ENCODE measurements at regions not wholly inside any gene's neighbourhood (a gene's known extent, or its start where the extent isn't known, plus 50 kb on each side); places are given as distances from the start of the nearest gene placed in this dataset.

- no peaks in the 10 kb centered on the region for H3K4me1 ChIP-seq (ENCODE audit: control insufficient read depth in 2 of 2, insufficient read depth in 2 of 2, low read length in 2 of 2)
- no peak overlapping the region for H3K4me2 ChIP-seq (replicated peaks; ENCODE audit: low read depth, low read length, poor library complexity, severe bottlenecking)
- no peaks in the 10 kb centered on the region for H3K27me3 ChIP-seq (replicated peaks in 1 of 4; ENCODE audit: control extremely low read depth in 1 of 4, control insufficient read depth in 3 of 4, insufficient read depth in 4 of 4, low read length in 3 of 4)
- Mint-ChIP-seq H3K27me3 (no peaks in the 10 kb centered on the region), H3K9me3 (ENCODE audit: insufficient read depth) (no peaks in the 10 kb centered on the region), H3K4me3 (no peak overlapping the region), H3K27ac (no peak overlapping the region), H3K4me1 (no peaks in the 10 kb centered on the region)
- peaks cover 0 to 5% (median 0%) of the 10 kb centered on the region in 3 donors for H3K9me3 ChIP-seq (ENCODE audit: control extremely low read depth in 1 of 3, control insufficient read depth in 2 of 3, insufficient read depth in 1 of 3, low read length in 2 of 3)
- H3K79me2 ChIP-seq (ENCODE audit: control insufficient read depth, insufficient read depth, low read length), result no peaks in the 10 kb centered on the region
- no peak for ATAC-seq (ENCODE audit: low read depth)
- no peak overlapping the region for H3K4me3 ChIP-seq (ENCODE audit: control extremely low read depth in 1 of 5, extremely low read depth in 1 of 5, insufficient read depth in 1 of 5, low read depth in 2 of 5, low read length in 4 of 5)
- no peak overlapping the region for H3K9ac ChIP-seq (ENCODE audit: low read length)
- 98% methylated on average over 5 of the region's 6 CpGs for WGBS (ENCODE audit: insufficient coverage)
- no peaks in the 10 kb centered on the region for H3K36me3 ChIP-seq (replicated peaks in 1 of 2; ENCODE audit: control extremely low read depth in 1 of 2, control insufficient read depth in 1 of 2, extremely low read depth in 1 of 2, insufficient read depth in 2 of 2, low read length in 1 of 2)
- CTCF ChIA-PET, result interaction anchor here (0.5 kb wide), 1 partner anchor 24 kb away, joined by 3 read pairs; no protein-coding TSS in a partner anchor
- intact Hi-C loops (cut with micrococcal nuclease), result no loop called here
- no peak overlapping the region for H3K27ac ChIP-seq (ENCODE audit: low read length in 2 of 2)
- no peak overlapping the region for H2AFZ ChIP-seq (ENCODE audit: insufficient read depth, low read depth, low read length, poor library complexity, severe bottlenecking)
- POLR2A ChIA-PET, result no interaction called here
- no peak for DNase-seq
- H4K20me1 ChIP-seq (ENCODE audit: control insufficient read depth, insufficient read depth, low read length, poor library complexity, severe bottlenecking), result no peaks in the 10 kb centered on the region
- TF ChIP-seq EZH2 (IDR thresholded peaks at IDR 0.05; ENCODE audit: borderline replicate concordance, insufficient read depth, low read depth, low read length, poor library complexity, severe bottlenecking), result no peak
- TF ChIP-seq CTCF (IDR thresholded peaks at IDR 0.05), result no peak
Observed at GRCh38 chr16:80004113-80004512, 403.6 kb upstream of the MAF start.

- H3K27me3 ChIP-seq (replicated peaks in 1 of 4; ENCODE audit: control extremely low read depth in 1 of 4, control insufficient read depth in 3 of 4, insufficient read depth in 4 of 4, low read length in 3 of 4), result no peaks in the 10 kb centered on the region
- no peak for TF ChIP-seq CTCF (IDR thresholded peaks at IDR 0.05)
- TF ChIP-seq EZH2 (IDR thresholded peaks at IDR 0.05; ENCODE audit: borderline replicate concordance, insufficient read depth, low read depth, low read length, poor library complexity, severe bottlenecking), result no peak
- Mint-ChIP-seq H3K27ac (no peak overlapping the region), H3K4me1 (no peaks in the 10 kb centered on the region), H3K27me3 (no peaks in the 10 kb centered on the region), H3K4me3 (no peak overlapping the region), H3K9me3 (ENCODE audit: insufficient read depth) (no peaks in the 10 kb centered on the region)
- no peaks in the 10 kb centered on the region for H4K20me1 ChIP-seq (ENCODE audit: control insufficient read depth, insufficient read depth, low read length, poor library complexity, severe bottlenecking)
- no peak overlapping the region for H3K4me3 ChIP-seq (ENCODE audit: control extremely low read depth in 1 of 5, extremely low read depth in 1 of 5, insufficient read depth in 1 of 5, low read depth in 2 of 5, low read length in 4 of 5)
- no CpG with 5 or more reads among the region's 2 CpGs for WGBS (ENCODE audit: insufficient coverage)
- no peak for DNase-seq
- CTCF ChIA-PET, result no interaction called here
- no peaks in the 10 kb centered on the region for H3K79me2 ChIP-seq (ENCODE audit: control insufficient read depth, insufficient read depth, low read length)
- H3K4me2 ChIP-seq (replicated peaks; ENCODE audit: low read depth, low read length, poor library complexity, severe bottlenecking), result no peak overlapping the region
- no peak overlapping the region for H2AFZ ChIP-seq (ENCODE audit: insufficient read depth, low read depth, low read length, poor library complexity, severe bottlenecking)
- H3K36me3 ChIP-seq (replicated peaks in 1 of 2; ENCODE audit: control extremely low read depth in 1 of 2, control insufficient read depth in 1 of 2, extremely low read depth in 1 of 2, insufficient read depth in 2 of 2, low read length in 1 of 2), result no peaks in the 10 kb centered on the region
- no peak overlapping the region for H3K9ac ChIP-seq (ENCODE audit: low read length)
- no peak overlapping the region for H3K27ac ChIP-seq (ENCODE audit: low read length in 2 of 2)
- intact Hi-C loops (cut with micrococcal nuclease), result no loop called here
- no peak for ATAC-seq (ENCODE audit: low read depth)
- POLR2A ChIA-PET, result no interaction called here
- no peaks in the 10 kb centered on the region for H3K4me1 ChIP-seq (ENCODE audit: control insufficient read depth in 2 of 2, insufficient read depth in 2 of 2, low read length in 2 of 2)
- H3K9me3 ChIP-seq (ENCODE audit: control extremely low read depth in 1 of 3, control insufficient read depth in 2 of 3, insufficient read depth in 1 of 3, low read length in 2 of 3), result peaks cover 0 to 5% (median 0%) of the 10 kb centered on the region in 3 donors
Observed at GRCh38 chr16:80002261-80002660, 401.7 kb upstream of the MAF start.
